Activated T-cell treated with anti-CD3 and anti-CD28 coated beads, Interleukin-2, amount 50 U/mL, for 72 hours (primary cell): ENCODE measurements at regions not wholly inside any gene's neighbourhood (a gene's known extent, or its start where the extent isn't known, plus 50 kb on each side); places are given as distances from the start of the nearest gene placed in this dataset.

ENCODE experiments used
- ATAC-seq, 2 donors: fragments of 150-1000 bp; cut with Tn5 transposase; replicated peaks in 1 of 2; 2 replicates each; pipeline ENCODE4 v1.10.0; 2021; ENCODE audit warnings: moderate library complexity in 2 of 2, mild to moderate bottlenecking in 1 of 2
- DNase-seq, 2 donors: peaks; one replicate each; pipeline ENCODE4 v3.0.0; 2021 to 2022; ENCODE audit warnings: mixed read lengths in 1 of 2
- H3K27ac Mint-ChIP-seq: one replicate; pipeline ENCODE4 v1.8.0; 2022; ENCODE audit warnings: mild to moderate bottlenecking, moderate library complexity, mixed read lengths
- H3K27me3 Mint-ChIP-seq: one replicate; pipeline ENCODE4 v1.8.0; 2022; ENCODE audit warnings: low read depth, mixed read lengths
- H3K36me3 Mint-ChIP-seq, 2 donors: one replicate each; pipeline ENCODE4 v1.8.0; 2022; ENCODE audit warnings: mixed read lengths in 2 of 2, mild to moderate bottlenecking in 1 of 2; ENCODE audit not compliant: insufficient read depth in 2 of 2
- H3K4me1 Mint-ChIP-seq: one replicate; pipeline ENCODE4 v1.8.0; 2022; ENCODE audit warnings: low read depth, mixed read lengths
- H3K4me3 Mint-ChIP-seq, 2 donors: one replicate each; pipeline ENCODE4 v1.8.0; 2022; ENCODE audit warnings: mild to moderate bottlenecking in 2 of 2, mixed read lengths in 2 of 2, moderate library complexity in 2 of 2
- H3K9me3 Mint-ChIP-seq, 2 donors: one replicate each; pipeline ENCODE4 v1.8.0; 2022; ENCODE audit warnings: mixed read lengths in 2 of 2

DNA sequence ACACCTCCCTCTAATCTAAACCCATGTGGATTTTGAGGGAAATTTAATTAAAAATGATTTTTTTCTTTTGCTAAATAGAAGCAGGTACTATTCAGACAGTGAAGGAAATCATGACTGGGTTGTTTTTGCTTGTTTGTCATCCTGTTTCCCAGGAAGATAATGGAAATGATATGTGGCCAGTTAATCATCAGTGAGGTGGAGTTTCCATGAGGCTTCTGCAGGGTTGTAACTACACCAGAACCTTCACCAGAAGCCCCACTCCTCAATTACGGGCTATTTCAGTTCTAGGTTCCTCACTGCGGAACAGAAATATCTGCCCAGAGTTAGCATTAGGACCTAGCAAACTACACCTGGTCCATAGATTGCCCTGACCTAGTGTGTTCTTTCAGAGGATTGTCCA, 394.0 kb downstream of the DLEU7 start:
- H3K36me3 Mint-ChIP-seq: no peaks in the 10 kb centered on the region
- H3K27ac Mint-ChIP-seq: no peak overlapping the region
- H3K4me1 Mint-ChIP-seq: peaks cover 5% of the 10 kb centered on the region
- H3K9me3 Mint-ChIP-seq: no peaks in the 10 kb centered on the region
- ATAC-seq (peak in 1 of 2 donors; percentile 25), DNase-seq (no peak)
- H3K27me3 Mint-ChIP-seq: no peaks in the 10 kb centered on the region
- H3K4me3 Mint-ChIP-seq: no peak overlapping the region

- H3K36me3 Mint-ChIP-seq: no peaks in the 10 kb centered on the region
- H3K9me3 Mint-ChIP-seq: no peaks in the 10 kb centered on the region
- no peak overlapping the region for H3K27ac Mint-ChIP-seq
- peaks cover 5% of the 10 kb centered on the region for H3K4me1 Mint-ChIP-seq
- DNase-seq (no peak), ATAC-seq (no peak)
- no peak overlapping the region for H3K4me3 Mint-ChIP-seq
- no peaks in the 10 kb centered on the region for H3K27me3 Mint-ChIP-seq
Measured at GRCh38 chr13:50450279-50450678, 393.2 kb downstream of the DLEU7 start.

DNA sequence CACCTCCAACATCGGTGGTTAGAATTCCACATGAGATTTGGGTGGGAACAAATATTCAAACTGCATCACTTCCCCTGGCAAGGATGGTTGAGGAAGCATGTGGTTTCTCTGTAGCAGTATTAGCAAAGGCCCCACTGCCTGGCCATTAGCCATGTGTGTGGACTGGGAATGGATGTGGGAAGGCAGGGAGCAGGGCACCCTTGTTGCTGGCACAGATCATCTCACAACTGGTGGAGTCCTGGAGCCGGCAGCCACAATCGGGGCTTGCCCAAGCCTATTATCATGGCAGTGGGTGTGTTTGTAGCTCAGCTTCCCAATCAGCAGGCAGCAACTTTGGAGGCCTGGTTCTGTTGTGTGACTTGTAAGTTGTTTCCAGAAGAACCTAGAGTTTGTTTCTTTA, 391.9 kb downstream of the DLEU7 start:
- Mint-ChIP-seq H3K27ac (no peak overlapping the region), H3K4me3 (no peak overlapping the region), H3K9me3 (no peaks in the 10 kb centered on the region), H3K36me3 (no peaks in the 10 kb centered on the region), H3K27me3 (no peaks in the 10 kb centered on the region), H3K4me1 (peaks cover 5% of the 10 kb centered on the region)
- no peak for DNase-seq
- ATAC-seq: no peak

DNA sequence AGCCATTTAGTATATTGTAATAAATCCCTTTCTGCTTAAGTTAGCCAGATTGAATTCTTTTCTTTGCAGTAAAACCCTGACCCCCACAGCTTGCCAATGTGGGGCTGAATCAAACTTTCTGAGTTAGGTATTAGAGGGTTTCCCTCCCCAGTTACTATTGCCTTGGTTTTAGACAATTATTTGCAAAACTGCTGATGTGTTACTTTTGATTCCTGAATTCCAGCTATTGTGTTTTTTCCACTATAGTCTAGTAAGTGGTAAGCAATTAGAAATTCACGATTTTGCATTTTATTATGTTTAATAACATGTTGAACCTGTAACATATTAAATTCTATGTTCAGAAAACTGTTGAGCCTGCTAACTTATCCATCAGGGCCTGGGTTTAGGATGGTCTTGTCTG, 391.5 kb downstream of the DLEU7 start:
- H3K9me3 Mint-ChIP-seq: no peaks in the 10 kb centered on the region
- no peak overlapping the region for H3K4me3 Mint-ChIP-seq

DNA sequence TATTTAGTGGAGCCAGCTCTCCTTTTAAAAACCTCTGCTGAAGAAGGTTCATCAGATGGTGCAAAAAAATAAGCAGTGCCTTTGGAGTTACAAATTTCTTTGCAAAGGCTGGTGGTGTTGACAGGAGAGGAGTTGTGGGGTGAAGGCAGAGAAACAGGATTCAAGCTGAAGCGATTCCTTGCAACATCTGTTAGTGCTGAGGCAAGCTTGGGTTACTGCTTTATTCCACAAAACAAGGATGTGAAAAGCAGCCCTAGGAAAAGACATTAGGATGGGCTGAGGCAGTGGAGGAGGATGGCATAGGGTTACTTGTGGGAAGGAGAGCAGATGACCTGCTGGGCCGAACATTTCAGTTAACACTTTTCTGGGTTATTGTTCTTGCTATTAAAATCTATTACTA, 390.7 kb downstream of the DLEU7 start:
- Mint-ChIP-seq H3K4me3 (no peak overlapping the region), H3K27me3 (no peaks in the 10 kb centered on the region), H3K4me1 (peaks cover 5% of the 10 kb centered on the region), H3K27ac (no peak overlapping the region), H3K9me3 (no peaks in the 10 kb centered on the region), H3K36me3 (no peaks in the 10 kb centered on the region)
- DNase-seq: no peak
- ATAC-seq: no peak

More for the DNA sequence above, 391.5 kb downstream of the DLEU7 start:
- Mint-ChIP-seq H3K27me3 (no peaks in the 10 kb centered on the region), H3K4me1 (peaks cover 5% of the 10 kb centered on the region), H3K27ac (no peak overlapping the region), H3K36me3 (no peaks in the 10 kb centered on the region)
- DNase-seq (no peak), ATAC-seq (no peak)

DNA sequence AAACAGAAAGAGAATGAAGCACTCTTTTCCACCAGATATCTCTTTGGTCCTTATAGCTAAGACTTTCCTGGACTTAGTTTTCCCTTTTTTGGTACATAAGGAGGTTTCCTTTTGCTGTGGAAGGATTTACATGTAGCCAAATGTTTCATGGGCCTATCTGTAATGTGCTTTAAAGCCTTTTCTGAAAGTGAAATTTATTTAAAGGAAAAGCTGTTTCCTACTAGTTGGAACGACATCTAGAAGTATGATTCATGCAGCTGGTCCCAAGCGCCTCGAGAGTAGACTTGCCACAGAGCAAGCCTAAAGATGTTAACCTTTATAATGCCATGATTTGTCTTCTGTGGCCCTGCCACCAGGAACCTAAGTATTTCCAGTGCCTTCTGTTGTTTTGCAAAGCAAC, 390.3 kb downstream of the DLEU7 start:
- no peaks in the 10 kb centered on the region for H3K36me3 Mint-ChIP-seq
- no peaks in the 10 kb centered on the region for H3K9me3 Mint-ChIP-seq

GRCh38 chr13:50456111-50456510, 387.4 kb downstream of the DLEU7 start:
- peaks cover 3% of the 10 kb centered on the region for H3K4me1 Mint-ChIP-seq
- no peaks in the 10 kb centered on the region for H3K36me3 Mint-ChIP-seq
- no peak overlapping the region for H3K4me3 Mint-ChIP-seq
- DNase-seq (no peak), ATAC-seq (no peak)
- no peaks in the 10 kb centered on the region for H3K9me3 Mint-ChIP-seq
- H3K27me3 Mint-ChIP-seq: no peaks in the 10 kb centered on the region
- H3K27ac Mint-ChIP-seq: no peak overlapping the region

More for the DNA sequence above, 390.3 kb downstream of the DLEU7 start:
- no peak for DNase-seq
- Mint-ChIP-seq H3K4me3 (no peak overlapping the region), H3K4me1 (peaks cover 5% of the 10 kb centered on the region), H3K27ac (no peak overlapping the region), H3K27me3 (no peaks in the 10 kb centered on the region)
- ATAC-seq: no peak

GRCh38 chr13:50457415-50458393, 385.8 kb downstream of the DLEU7 start:
- Mint-ChIP-seq H3K27ac (no peak overlapping the region), H3K4me3 (no peak overlapping the region), H3K4me1 (no peaks in the 10 kb centered on the region), H3K9me3 (no peaks in the 10 kb centered on the region), H3K36me3 (no peaks in the 10 kb centered on the region), H3K27me3 (no peaks in the 10 kb centered on the region)
- DNase-seq (no peak), ATAC-seq (no peak)

DNA sequence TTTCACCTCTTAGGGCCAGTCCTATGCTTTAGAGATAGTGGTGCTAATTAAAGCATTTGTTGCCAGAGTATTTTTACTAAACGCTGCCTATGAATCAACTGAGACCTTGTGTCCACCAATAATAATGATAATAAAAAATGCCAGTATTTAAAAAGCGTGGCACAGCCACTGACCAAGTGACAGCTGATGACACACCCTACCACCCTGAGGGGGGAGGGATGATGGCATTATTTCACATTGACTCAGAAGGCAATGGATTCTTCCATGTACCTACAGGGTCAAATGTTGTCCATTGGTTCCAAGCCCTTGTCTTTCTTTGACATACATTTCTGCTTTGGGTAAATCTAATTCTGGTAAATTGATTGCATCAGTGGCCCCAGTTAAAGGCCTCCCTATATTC, 384.4 kb downstream of the DLEU7 start:
- Mint-ChIP-seq H3K4me1 (no peaks in the 10 kb centered on the region), H3K9me3 (no peaks in the 10 kb centered on the region), H3K4me3 (no peak overlapping the region), H3K27ac (no peak overlapping the region), H3K27me3 (no peaks in the 10 kb centered on the region), H3K36me3 (no peaks in the 10 kb centered on the region)
- ATAC-seq: no peak
- DNase-seq: no peak

DNA sequence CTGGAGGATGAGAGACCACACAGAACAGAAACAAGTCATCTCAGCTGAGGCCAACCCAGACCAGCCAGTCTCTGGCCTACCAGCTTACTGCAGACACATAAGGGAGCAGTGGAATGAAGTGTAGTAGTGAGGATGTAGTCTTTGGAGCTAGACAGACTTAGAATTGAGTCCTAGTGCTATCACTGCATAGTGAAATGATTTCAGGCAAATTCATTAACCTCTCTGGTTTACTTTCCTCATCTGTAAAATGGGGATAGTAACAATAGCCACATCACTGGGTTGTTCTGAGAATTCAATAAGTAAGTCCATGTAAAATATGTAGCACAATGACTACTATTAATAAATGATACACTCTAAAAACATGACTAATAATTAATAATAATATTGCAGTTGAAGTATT, 383.8 kb downstream of the DLEU7 start:
- H3K4me3 Mint-ChIP-seq: no peak overlapping the region
- no peak overlapping the region for H3K27ac Mint-ChIP-seq
- no peaks in the 10 kb centered on the region for H3K9me3 Mint-ChIP-seq
- H3K36me3 Mint-ChIP-seq: no peaks in the 10 kb centered on the region
- no peaks in the 10 kb centered on the region for H3K27me3 Mint-ChIP-seq
- H3K4me1 Mint-ChIP-seq: no peaks in the 10 kb centered on the region
- DNase-seq: no peak
- ATAC-seq: no peak

- H3K27me3 Mint-ChIP-seq: no peaks in the 10 kb centered on the region
- no peaks in the 10 kb centered on the region for H3K4me1 Mint-ChIP-seq
- no peak overlapping the region for H3K4me3 Mint-ChIP-seq
- no peak overlapping the region for H3K27ac Mint-ChIP-seq
- no peaks in the 10 kb centered on the region for H3K9me3 Mint-ChIP-seq
- DNase-seq (no peak), ATAC-seq (no peak)
- H3K36me3 Mint-ChIP-seq: no peaks in the 10 kb centered on the region
Measured at GRCh38 chr13:50460358-50460757, 383.1 kb downstream of the DLEU7 start.

DNA sequence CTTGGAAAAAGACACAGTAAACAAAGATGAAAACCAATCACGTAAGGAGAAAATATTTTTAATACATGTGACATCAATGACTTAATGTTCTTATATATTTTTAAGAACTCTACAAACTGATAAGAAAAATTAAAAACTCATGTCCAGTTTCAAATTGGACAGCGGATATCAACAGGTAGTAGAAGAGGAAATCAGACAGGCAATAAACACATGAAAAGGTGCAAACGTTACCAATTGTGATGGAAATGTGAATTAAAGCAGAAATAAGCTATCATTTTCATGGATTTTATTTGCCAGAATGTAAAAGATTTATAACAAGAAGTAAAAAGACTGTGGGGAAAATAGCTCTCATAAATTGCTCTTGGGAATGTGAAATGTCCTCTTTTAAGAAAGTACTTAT, 382.3 kb downstream of the DLEU7 start:
- no peak for ATAC-seq
- H3K27me3 Mint-ChIP-seq: no peaks in the 10 kb centered on the region
- H3K27ac Mint-ChIP-seq: no peak overlapping the region
- DNase-seq: no peak
- no peak overlapping the region for H3K4me3 Mint-ChIP-seq
- no peaks in the 10 kb centered on the region for H3K36me3 Mint-ChIP-seq
- no peaks in the 10 kb centered on the region for H3K4me1 Mint-ChIP-seq
- no peaks in the 10 kb centered on the region for H3K9me3 Mint-ChIP-seq

DNA sequence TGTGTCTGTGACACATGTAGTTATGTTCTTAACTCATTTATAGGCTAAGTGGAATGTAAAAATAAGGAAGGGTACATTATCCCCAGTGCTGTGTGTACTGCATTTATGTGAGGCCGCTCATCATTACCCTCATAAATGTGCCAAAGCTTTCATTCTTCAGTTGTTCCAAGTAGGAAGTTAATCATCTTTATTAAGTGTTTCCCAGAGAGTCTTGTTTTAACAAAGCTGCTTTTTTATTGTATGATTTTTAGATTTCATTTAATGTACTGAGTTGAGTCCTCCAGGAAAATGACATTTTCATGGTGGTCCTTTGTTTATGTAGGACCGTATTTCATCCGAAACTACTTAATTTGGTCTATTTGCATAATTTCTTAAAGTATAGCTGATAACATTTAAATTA, 379.8 kb downstream of the DLEU7 start:
- Mint-ChIP-seq H3K9me3 (no peaks in the 10 kb centered on the region), H3K27ac (no peak overlapping the region), H3K36me3 (no peaks in the 10 kb centered on the region), H3K27me3 (no peaks in the 10 kb centered on the region), H3K4me1 (no peaks in the 10 kb centered on the region), H3K4me3 (no peak overlapping the region)
- DNase-seq (no peak), ATAC-seq (no peak)
